IPS DF 19.7 (cell line): ENCODE measurements at regions not wholly inside any gene's neighbourhood (a gene's known extent, or its start where the extent isn't known, plus 50 kb on each side); places are given as distances from the start of the nearest gene placed in this dataset.
A peak's percentile ranks its signal among the peaks of the same experiment; 100 is the strongest.

Experiments used
- DNase-seq: peaks from one replicate; pipeline ENCODE4 v3.0.0-alpha.2; 2013; ENCODE audit warnings: low read depth, low spot score

DNA sequence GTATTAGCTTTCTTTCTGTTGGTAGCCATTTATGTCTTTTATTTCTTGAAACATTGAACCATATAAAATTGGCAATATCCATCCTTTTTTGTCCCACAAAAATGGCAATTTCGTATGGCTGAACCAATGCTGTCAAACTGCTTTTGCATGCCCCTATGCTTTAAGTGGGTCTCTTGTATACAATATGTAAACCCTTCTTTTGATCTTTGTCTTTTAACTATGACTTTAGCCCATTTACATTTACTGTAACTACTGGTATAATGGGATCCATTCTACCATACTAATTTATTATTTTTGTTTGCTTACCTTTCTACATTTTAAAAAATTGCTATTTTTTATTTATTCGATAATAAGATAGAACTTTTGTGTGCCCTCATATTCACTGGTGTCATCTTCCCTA lies 93.4 kb downstream of the TENT4A start:
- DNase-seq: no peak

DNA sequence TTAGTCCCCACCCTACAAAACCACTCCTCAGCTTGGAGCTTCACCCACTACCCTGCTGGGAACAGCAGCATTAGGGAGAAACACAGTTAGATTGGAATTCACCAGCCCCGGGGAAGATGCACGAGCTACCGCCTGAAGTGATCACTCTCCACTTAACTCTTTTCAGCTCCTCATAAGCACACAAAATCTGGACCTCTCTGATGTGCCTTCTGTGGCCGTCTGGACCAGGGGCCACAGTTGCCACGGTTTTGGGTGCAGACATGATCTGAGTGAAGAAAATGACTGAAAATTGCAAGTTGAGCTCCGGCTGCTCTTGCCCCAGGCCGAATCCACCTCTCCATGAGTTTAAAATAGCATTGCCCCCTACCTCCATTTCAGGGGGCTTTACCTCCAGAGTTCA lies 95.2 kb downstream of the TENT4A start:
- no peak for DNase-seq

DNA sequence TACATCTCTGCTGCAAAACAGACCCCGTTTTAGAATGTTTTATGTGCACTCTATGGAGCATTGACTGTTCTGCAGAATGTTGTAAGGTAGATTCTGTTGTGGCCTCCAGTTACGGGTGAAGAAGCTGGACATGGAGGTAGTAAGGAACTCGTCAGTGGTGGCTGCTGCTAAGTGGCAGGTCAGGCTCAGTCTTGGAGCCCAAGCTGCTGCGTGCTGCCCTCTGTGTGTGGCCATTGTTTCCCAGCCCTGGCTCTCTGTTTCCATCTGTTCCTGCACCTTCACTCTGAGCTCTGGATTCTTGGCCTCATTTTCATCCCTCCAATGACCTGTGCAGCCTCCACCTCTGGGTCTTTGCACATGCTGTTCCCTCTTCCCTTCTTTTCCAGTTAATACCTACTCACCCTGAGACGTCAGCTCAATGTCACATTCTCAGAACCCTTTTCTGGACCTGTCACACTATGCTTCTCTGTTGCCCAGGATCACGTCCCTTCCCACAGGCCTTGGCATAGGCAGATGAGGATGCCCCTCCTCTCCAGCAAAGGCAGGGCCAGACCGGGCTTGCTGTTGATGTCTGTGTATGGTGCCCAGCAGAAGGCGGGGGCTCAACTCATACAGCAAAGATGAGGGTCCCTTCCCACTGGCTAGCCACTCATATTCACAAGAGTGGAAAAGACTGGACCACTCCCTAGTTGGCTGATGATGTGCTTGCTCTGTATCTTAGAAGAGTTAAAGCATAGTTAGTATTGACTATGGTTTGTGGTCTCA lies 97.6 kb downstream of the TENT4A start:
- no peak for DNase-seq

DNA sequence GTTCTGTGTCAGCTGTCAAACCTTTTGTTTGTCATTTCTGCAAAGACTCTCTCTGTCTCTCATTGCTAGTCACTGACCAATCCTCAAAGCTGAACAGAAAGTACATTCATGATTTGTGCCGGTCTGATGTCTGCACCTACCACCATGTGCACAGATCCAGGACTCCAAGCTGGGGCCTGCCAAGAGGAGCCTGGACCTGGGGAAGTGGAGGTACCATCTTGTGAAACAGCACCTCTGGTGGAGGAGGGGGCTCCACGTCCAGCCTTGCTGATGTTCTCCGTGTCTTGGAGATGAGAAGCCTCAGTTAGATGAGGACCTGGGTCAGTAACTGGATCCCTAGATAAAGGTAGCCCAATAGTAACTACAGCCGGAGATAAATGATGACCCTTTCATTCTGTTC lies 98.9 kb downstream of the TENT4A start:
- DNase-seq: no peak

DNA sequence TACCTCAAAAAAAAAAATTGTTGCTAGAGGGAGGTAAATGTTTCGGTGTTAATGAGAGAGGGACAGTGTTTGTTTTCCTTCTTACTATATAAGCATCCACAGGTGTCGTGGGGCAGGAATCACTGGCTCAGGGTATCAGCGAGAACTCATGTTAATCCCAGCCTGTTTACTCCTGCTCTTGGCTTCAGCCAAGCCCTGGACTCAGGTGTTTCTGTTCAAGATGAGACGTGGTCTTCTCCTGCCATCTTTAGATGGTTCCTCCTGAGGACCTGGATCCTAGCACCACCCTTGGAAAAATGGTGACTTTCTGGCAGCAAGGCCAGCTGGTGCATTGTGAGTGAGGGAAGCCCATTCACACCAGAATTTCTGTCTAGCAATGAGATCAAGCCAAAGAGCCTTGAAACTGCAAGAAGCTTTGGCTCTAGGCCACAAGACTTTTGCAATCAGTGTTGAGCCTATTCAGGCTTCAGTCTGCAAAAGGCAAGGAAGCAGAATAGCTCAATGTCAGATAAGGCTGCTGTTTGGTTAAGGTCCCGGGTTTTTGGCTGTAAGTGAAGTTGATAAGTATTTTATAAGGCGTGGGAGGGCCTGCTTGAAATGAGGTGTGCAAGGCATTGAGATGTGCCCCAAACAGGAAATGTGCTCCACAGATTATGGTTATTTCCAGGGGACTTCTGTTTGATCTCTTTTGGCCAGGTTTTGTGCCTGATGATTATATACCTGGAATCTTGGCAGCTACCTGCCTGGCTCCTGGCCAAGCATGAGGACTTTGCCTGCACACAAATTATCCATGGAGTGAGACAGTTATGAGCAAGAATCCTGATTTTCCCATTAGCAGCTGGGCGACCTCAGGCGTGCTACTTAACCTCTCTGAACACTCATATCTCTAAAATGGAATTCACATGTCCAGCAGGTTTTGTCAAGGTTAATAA lies 99.8 kb downstream of the TENT4A start:
- DNase-seq: no peak

DNA sequence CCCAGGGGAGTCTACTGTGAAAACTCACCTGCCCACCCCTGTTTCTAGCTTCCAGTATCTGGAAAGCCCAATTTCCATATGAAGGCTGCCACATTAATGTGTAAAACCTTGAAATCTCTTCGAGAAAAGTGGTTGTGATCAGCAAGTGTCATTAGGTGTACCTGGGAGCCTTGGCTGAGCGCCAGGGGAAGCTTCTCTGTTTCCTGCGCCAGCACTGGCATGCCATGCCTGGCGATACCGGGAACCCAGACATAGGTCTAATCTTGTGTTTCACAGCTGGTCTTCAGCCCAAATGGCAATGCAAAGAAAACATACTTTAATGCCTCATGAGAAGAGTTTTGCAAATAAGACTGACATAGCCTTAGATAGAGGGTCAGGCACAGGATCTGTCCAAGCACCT lies 101.6 kb downstream of the TENT4A start:
- no peak for DNase-seq

DNA sequence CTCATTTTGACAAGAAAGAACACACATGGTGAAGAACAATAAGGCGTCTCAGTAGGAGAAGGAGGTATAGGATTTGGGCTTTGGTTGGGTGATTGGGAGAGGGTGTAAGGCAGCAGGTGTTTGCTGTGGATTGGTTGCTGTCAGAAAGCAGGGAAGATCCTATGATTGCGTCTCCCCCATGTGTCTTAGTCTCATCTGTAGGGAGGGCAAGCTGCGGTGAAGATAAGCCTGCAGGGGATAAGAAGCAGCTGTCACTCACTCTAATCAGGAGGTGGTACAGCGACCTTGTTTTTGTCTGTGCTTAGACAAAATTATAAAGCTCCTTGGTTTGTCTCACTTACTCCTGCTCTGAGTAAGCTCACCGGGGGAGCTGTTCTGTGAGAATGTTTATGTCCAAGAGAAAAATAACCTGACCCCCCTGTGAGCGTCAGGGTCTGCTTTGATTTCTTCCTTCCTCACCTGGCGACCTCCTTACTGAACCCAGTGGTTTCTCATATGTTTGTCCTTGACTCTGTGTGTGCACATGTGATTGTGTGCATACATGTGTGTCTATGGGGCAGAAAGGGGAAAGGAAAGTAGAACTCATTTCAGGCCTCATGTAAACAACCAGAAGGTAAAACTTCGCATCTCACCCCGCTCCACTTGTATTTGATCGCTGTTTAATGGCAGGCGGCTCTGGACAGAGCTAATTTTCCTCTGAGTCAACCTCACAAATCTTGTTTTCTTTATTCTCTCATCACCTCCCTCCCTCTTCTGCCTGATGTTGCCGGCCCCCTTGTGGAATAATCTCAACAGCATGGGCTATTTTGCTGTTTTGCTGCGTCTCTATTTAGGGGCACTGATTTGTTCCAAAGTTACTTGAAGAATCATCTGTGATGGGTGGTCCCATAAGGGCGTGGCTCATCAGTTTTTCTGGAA lies 105.6 kb downstream of the TENT4A start:
- no peak for DNase-seq

DNA sequence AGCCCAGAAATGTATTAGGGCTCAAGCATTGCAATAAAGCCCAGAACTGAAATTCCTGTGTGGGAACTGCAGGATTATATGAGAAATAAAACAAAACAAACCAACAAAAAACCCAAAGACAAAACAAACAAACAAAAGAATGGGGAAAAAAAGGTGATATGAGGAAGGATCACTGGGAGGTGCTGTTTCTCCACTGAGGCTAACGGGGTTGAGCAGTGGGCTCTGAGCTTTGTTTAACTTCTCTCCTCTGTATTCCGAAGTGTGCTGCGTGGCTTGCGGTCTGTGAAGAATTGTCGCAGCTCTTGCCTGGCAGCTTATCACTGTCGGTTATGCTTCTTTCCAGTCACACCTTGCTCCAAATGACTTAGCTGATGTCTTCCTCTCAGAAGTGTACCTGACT lies 106.3 kb downstream of the TENT4A start:
- no peak for DNase-seq

DNA sequence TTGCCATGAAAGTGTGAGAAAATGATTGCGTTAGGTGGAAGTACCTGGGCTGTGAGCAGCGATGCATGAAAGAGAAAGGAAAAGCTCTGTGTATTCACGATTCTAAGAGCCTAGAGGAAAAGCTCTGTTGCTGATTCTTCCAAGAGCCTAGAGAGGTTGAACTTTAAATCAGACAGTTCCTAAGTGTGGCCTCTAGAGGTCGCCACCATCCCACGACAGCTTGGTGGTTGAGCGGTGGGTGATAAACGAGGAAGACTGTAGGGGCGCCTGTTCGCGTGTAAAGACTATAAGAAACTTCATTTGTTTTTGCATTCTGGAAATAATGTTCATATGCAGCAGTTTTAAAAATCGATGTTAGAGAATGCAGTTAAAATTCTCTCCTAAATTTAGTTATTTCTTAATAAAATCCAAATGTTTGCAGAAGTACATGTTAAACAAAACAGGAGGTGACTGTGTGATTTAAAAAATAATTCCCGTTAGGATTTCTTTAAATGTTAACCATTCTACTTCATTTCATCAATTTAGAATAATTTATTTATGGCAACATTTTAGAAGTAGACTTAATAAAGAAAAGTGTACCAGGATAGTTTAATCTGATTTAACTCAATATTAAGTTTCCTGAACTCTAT lies 107.7 kb downstream of the TENT4A start:
- DNase-seq: peak; percentile 33

DNA sequence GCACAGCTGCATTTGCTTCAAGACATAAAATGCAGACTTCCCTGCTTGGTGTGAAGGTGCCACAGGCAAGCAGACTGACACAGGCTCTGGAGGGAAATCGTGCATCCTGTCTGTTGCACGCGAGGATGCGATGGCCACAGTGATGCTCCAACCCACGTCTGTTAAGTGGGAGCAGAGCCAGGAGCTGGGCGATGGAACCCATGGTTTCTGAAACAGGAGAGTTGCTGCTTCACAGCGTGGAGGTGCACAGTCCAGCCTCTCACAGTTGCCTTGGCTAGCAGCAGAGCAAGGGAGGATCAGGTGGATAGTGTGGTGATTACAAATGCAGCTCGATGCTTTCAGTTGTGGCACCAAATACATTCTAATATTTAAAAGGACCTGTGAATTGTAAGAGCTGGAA lies 108.8 kb downstream of the TENT4A start:
- no peak for DNase-seq

DNA sequence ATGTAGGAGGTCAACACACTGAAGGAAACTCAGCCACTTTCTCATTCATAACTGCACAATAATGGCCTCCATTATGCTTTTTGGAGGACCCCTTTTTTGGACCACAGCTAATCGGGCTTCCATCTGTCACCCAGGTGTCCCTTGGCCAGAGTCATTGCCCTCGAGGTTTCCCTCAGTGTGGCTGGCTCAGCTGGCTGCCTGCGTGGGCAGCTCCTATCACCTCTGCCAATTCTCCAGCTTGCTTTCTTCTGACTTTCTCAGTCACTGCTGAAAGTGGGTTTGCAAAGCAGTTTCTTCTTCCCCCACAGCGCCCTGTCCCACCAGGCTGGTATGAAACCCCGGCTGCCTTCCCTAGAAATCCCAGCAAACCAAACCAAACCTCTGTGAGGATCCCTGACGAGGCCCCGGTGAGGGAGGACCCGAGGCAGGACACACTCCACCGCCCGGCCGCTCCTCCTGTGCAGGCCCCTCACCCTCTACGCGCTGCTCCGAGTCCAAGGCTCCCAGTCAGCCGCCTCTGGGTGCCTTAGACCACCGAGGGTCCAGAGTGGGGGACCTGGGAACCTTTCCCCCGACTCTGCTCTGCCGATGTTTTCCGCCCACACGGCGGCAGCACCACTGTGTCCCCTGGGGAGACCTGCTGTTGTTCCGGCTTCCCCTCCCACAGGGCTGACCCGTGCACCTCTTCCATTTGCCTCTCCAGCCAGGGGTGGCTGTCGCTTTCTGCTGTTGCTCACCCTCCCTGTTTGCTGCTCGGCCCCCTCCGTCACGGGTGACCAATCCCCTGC lies 109.5 kb downstream of the TENT4A start:
- DNase-seq: no peak

DNA sequence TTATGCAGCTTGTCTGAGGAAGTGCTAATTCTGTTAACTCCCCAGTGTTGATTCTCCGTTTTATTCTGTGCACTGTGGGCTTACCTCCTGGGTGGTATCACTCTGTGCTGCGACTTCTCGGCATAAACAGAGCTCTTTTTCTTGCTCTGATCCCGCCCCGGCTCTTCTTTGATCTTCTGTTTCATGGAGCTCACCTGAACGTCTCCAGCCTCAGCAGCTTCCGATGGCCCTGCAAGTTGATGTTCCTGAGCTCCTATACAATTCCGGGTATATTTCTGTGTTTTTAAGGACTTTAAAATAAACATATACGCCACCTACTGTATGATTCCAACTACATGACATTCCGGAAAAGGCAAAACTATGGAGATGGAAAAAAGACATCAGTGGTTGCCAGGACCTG lies 110.8 kb downstream of the TENT4A start:
- DNase-seq: no peak

DNA sequence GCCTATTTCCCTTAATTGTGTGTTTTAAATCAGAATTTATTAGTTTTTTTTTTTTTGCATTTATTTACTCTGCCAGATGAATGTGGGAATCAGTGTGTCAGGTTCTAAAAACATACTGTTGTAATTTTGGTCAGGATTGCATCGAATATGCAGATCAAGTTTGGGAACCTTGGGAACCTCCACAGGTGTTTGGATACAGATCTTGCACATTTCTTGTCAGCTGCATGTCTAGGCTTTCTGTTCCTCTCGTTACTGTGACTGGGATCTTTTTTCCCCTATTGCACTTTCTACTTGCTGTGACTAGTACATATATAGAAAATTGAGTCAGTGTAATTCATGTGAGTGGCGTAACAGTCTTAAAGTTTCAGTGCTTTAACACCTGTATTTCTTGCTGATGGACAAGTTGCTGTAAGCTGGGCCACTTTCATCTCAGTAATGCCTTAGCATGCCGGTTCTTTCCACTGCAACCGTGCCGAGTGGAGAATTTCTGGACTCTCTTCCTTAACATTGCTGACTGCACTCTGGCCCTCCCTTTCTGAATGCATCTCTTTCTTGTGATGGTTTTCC lies 112.5 kb downstream of the TENT4A start:
- no peak for DNase-seq

DNA sequence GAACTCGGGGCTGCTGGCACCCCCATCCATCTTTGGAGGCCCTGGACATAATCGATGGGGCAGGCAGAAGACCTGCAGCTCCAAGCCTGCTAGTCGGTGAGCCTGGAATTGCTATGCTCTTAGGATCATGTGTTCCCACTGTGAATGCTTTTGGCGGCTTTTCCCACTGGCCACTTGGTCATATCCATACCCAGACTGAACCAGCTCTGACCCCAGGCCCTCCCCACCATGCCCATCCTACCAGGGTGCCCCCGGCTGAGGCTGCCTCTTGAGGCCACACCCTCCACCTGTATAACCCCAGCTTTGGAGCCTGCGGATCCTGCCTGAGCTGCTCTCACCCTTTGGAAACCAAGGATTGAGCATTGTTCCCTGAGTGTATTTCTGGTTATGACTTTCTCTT lies 113.5 kb downstream of the TENT4A start:
- DNase-seq: no peak

DNA sequence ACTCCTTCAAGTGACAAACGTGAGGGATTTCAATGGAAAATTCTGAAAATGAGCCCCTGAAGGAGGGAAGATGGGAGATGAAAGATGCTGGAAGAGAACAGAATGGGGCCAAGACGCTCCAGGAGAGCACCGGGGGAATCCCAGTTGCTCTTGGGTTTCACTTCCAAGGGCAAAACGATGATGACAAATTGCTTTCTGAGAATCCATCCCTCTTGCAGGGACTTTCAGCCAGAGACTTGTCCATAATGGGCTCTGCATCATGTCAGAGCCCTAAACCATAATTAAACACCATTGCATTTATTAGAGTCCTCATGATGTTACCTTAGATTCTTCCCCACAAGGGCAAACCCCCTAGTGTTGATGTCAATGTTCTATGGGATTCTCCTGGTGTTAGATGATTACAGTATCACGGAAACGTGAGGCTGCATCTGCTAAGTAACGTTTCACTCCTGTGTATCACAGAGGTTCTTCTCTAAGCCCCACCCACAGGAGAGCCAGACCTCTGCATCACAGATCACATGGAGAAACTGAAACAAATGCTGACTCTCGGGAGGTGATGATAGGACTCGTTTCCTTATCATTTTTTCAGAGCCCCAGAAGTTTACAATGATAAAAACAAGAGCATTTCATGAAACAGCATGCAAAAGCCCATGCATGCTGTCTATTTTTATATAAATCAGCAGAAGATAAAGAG lies 114.4 kb downstream of the TENT4A start:
- DNase-seq: no peak

DNA sequence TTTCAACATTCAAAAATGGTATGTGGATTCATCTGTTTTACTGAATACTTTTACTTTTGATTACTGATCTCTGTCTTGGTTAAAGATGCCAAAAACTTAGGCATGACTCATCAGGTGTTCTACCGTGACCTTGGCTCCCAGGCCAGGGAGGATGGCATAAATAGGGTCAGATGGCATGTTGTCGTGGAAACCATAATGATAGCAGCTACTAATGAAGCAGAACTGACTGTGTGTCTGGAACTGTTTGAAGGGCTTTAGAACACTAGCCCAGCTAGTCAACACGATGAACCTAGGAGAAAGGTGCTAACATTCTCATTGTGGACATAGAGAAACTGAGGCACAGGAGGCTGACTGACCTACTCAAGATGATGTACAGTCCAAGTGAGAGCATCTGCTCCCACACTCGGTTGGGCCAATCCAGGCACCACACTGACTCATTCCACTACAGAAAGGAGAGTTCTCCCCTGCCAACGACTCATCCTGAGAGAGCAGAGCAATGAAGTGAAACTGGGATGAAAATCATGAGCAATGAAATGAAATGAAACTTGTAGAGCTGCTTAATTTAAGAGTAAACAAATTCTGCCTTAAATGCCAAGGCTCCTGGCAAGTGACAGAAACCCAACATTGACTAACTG lies 116.0 kb downstream of the TENT4A start:
- DNase-seq: no peak

DNA sequence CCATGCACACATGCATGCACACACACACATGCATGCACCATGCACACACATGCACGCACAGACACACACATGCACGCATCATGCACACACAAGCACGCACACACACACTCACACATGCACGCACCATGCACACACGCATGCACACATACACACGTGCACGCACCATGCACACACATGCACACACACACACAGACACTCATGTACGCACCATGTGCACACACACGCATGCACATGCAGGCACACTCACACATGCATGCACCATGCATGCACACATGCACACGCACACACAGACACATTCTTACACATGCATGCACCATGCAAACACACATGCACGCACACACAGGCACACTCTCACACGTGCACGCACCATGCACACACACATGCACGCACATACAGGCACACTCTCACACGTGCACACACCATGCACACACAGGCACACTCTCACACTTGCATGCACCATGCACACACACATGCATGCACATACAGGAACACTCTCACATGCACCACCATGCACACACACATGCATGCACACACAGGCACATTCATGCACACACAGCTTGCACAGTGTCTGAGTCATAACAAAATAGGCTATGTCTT lies 117.5 kb downstream of the TENT4A start:
- no peak for DNase-seq
